ENCODE measurements at regions not wholly inside any gene's neighbourhood (a gene's known extent, or its start where the extent isn't known, plus 50 kb on each side); places are given as distances from the start of the nearest gene placed in this dataset.
A peak's percentile ranks its signal among the peaks of the same experiment; 100 is the strongest.

GRCh38 chr17:77279448-77280303 is 138.9 kb downstream of the SEC14L1 start (continued):
- TF ChIP-seq HIVEP1 (CRISPR knock-in tag; IDR thresholded peaks at IDR 0.05) (peak; percentile 55; the same call in 1 of the 2 replicates), RXRA (CRISPR knock-in tag; IDR thresholded peaks at IDR 0.05) (peak; percentile 72), ZNF232 (CRISPR knock-in tag; IDR thresholded peaks at IDR 0.05; ENCODE audit: borderline replicate concordance) (no peak; the same call in 1 of the 2 replicates), KMT2B (CRISPR knock-in tag; IDR thresholded peaks at IDR 0.05) (0 out of 2 replicates have a peak, but pooled peaks have one; percentile 37), SP4 (CRISPR knock-in tag; IDR thresholded peaks at IDR 0.05) (peak; percentile 65; the same call in 1 of the 2 replicates), FOXO4 (CRISPR knock-in tag; conservative IDR thresholded peaks at IDR 0.05) (no peak), ETV5 (CRISPR knock-in tag; IDR thresholded peaks at IDR 0.05; ENCODE audit: borderline replicate concordance) (peak; percentile 70), ESRRA (CRISPR knock-in tag; IDR thresholded peaks at IDR 0.05; ENCODE audit: low read depth) (peak; percentile 44; the same call in 1 of the 2 replicates), ZNF18 (CRISPR knock-in tag; IDR thresholded peaks at IDR 0.05; ENCODE audit: insufficient replicate concordance) (no peak), ZNF713 (CRISPR knock-in tag; IDR thresholded peaks at IDR 0.05) (no peak), KLF16 (CRISPR knock-in tag; IDR thresholded peaks at IDR 0.05) (peak; percentile 10 to 92; a peak in 2 of 4 replicates), POLR2AphosphoS5 (IDR thresholded peaks at IDR 0.05; ENCODE audit: low read depth, low read length) (peak; percentile 73), DR1 (CRISPR knock-in tag; IDR thresholded peaks at IDR 0.05) (peak; percentile 89), SIN3B (IDR thresholded peaks at IDR 0.05; ENCODE audit: low read length) (no peak), ARID2 (CRISPR knock-in tag; IDR thresholded peaks at IDR 0.05; ENCODE audit: borderline replicate concordance) (peak; percentile 83), ZNF562 (CRISPR knock-in tag; IDR thresholded peaks at IDR 0.05; ENCODE audit: borderline replicate concordance) (no peak), PAF1 (CRISPR knock-in tag; IDR thresholded peaks at IDR 0.05) (no peak), ZNF160 (CRISPR knock-in tag; IDR thresholded peaks at IDR 0.05) (no peak), MAF1 (CRISPR knock-in tag; IDR thresholded peaks at IDR 0.05; ENCODE audit: borderline replicate concordance) (0 out of 2 replicates have a peak, but pooled peaks have one; percentile 42)
- TF ChIP-seq, protein P1, sequence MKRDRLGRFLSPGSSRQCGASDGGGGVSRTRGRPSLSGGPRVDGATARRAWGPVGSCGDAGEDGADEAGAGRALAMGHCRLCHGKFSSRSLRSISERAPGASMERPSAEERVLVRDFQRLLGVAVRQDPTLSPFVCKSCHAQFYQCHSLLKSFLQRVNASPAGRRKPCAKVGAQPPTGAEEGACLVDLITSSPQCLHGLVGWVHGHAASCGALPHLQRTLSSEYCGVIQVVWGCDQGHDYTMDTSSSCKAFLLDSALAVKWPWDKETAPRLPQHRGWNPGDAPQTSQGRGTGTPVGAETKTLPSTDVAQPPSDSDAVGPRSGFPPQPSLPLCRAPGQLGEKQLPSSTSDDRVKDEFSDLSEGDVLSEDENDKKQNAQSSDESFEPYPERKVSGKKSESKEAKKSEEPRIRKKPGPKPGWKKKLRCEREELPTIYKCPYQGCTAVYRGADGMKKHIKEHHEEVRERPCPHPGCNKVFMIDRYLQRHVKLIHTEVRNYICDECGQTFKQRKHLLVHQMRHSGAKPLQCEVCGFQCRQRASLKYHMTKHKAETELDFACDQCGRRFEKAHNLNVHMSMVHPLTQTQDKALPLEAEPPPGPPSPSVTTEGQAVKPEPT (CRISPR knock-in tag; IDR thresholded peaks at IDR 0.05; ENCODE audit: low read depth), result no peak
- TF ChIP-seq, protein P2, sequence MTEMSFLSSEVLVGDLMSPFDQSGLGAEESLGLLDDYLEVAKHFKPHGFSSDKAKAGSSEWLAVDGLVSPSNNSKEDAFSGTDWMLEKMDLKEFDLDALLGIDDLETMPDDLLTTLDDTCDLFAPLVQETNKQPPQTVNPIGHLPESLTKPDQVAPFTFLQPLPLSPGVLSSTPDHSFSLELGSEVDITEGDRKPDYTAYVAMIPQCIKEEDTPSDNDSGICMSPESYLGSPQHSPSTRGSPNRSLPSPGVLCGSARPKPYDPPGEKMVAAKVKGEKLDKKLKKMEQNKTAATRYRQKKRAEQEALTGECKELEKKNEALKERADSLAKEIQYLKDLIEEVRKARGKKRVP (CRISPR knock-in tag; IDR thresholded peaks at IDR 0.05), result peak in 1 of 2 experiments; percentile 72; a peak in 2 of 4 replicates
- TF ChIP-seq, protein P3, sequence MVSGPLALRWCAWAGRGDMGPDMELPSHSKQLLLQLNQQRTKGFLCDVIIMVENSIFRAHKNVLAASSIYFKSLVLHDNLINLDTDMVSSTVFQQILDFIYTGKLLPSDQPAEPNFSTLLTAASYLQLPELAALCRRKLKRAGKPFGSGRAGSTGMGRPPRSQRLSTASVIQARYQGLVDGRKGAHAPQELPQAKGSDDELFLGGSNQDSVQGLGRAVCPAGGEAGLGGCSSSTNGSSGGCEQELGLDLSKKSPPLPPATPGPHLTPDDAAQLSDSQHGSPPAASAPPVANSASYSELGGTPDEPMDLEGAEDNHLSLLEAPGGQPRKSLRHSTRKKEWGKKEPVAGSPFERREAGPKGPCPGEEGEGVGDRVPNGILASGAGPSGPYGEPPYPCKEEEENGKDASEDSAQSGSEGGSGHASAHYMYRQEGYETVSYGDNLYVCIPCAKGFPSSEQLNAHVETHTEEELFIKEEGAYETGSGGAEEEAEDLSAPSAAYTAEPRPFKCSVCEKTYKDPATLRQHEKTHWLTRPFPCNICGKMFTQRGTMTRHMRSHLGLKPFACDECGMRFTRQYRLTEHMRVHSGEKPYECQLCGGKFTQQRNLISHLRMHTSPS (CRISPR knock-in tag; IDR thresholded peaks at IDR 0.05; ENCODE audit: low read depth), result no peak

Measured in HepG2 (cell line).